GM18861 (cell line): ENCODE measurements at regions not wholly inside any gene's neighbourhood (a gene's known extent, or its start where the extent isn't known, plus 50 kb on each side); places are given as distances from the start of the nearest gene placed in this dataset.

ENCODE experiments used
- ATAC-seq: cut with Tn5 transposase; IDR thresholded peaks from one replicate; pipeline ENCODE4 v1.9.1; 2021; ENCODE audit not compliant: unreplicated experiment

- ATAC-seq = no peak
Measured at GRCh38 chr10:75347186-75347585, 54.4 kb downstream of the ZNF503 start.

DNA sequence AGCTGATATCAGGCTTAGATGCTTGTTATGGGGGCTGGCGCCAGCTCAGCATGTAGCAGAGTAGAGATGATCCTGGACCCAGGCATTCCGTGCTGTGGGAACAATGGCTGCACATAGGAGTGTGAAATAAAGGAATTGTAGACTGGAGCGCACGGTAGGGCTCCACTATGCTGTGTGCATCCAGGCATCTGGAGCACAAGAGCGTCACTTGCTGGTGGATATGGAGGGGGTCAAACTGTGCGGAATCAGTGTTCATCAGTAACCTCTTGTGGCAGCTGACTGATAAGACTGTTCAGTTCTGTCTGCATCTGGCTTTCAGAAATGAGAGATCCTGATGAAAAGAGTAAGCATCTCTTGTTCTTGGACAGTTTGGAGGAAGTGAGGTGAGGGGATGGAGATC is 55.8 kb downstream of the ZNF503 start:
- no peak for ATAC-seq

GRCh38 chr10:75344170-75344569 is 57.4 kb downstream of the ZNF503 start:
- no peak for ATAC-seq

DNA sequence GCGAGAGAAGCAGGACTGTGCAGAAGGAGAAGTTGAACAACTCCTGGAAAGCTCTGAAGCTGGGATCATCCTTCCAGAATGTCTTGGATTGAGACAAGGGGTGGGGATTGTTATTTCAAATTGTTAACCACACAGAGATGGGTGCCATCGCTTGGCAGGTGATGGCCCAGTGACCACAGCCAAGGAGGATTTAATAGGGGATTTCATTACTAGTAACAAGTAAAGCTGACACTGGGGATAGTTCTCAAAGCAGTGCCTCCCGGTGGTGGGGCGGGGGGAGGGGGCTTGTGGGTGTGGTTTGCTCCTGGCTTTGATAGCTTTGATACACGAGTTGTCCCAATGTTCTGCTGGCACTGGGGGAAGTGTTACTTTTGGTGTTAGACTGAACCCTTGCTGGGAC is 59.2 kb downstream of the ZNF503 start:
- no peak for ATAC-seq

- peak; percentile 88 for ATAC-seq
Measured at GRCh38 chr10:75335983-75336382, 65.6 kb downstream of the ZNF503 start.

DNA sequence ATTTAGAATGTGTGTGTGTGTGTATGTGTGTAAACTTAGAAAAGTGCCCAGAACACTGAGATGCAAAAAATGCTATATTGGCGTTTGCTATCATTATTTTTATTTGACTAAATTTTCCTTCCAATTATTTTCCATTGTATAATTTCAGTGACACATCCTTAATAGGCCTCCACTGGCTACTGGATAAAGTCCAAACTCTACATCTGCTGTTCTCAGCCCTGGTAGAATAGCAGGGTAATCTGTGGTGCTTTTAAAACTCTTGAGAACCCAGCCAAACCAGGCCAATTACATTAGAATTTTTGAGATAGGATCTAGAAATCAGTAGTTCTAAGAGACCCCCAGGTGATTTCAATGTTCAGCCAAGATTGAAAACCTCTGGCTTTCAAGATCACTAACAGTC is 66.4 kb downstream of the ZNF503 start:
- no peak for ATAC-seq

- ATAC-seq = no peak
Measured at GRCh38 chr10:75334720-75335119, 66.8 kb downstream of the ZNF503 start.

DNA sequence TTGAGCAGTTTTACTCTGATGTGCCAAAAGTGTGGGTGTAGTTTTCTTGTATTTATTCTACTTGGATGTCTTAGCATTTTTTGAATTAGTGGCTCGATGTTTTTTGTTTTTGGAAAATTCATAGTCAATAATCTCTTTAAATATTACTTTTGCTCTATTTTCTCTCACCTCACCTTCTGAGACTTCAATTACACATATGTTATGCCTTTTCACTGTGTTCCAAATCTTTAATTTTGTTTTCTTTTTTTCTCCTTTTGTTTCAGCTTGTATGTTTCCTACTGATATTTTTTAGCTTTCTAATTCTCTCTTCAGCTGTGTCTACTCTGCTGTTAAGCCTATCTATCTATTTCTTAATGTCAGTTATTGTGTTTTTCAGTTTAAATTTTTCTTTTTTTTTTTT is 69.5 kb downstream of the ZNF503 start:
- ATAC-seq = no peak

DNA sequence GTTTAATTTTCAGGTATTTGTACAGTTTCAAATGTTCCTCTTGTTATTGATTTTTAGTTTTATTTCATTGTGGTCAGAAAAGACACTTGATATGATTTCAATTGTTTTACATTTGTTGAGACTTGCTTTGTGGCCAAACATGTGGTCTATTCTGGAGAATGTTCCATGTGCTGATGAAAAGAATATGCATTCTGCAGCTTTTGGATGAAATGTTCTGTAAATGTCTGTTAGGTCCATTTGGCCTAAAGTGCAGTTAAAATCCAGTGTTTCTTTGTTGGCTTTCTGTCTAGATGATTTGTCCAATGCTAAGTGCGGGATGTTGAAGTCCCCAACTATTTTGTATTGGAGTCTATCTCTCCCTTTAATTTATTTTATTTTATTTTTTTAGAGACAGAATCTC is 70.5 kb downstream of the ZNF503 start:
- no peak for ATAC-seq

DNA sequence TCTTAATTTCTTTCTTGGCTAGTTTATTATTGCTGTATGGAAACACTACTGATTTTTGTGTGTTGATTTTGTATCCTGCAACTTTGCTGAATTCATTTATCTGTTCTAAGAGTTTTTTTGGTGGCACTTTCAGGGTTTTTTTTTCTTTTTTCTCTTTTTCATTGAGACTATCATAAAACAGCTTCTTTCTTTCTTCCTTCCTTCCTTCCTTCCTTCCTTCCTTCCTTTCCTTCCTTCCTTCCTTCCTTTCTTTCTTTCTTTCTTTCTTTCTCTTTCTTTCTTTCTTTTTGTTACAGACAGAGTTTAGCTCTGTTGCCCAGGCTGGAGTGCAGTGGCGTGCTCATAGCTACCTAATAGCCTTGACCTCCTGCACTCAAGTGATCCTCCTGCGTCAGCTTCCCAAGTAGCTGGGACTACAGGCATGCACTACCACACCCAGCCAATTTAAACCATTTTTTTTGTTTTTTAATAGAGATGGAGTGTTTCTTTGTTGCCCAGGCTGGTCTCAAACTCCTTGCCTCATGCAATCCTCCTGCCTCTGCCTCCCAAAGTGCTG is 72.3 kb downstream of the ZNF503 start:
- no peak for ATAC-seq

GRCh38 chr10:75326306-75326705 is 75.3 kb downstream of the ZNF503 start:
- no peak for ATAC-seq

GRCh38 chr10:75319274-75319673 is 82.3 kb downstream of the ZNF503 start:
- ATAC-seq = no peak

DNA sequence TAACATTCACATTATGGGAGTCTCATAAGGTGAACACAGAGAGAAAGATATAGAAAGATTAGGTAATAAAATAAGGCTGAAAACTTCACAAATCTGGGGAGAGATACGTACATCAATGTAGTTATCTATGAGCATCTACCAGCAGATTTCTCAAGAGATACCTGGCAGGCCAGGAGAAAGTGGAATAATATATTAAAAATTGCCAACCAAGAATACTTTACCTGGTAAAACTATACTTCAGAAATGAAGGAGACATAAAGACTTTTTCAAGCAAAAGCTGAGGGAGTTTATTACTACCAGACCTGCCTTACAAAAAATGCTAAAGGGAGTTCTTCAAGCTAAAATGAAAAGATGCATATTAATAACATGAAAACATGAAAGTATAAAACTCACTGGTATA is 78.8 kb upstream of the COMTD1 start:
- ATAC-seq = no peak

DNA sequence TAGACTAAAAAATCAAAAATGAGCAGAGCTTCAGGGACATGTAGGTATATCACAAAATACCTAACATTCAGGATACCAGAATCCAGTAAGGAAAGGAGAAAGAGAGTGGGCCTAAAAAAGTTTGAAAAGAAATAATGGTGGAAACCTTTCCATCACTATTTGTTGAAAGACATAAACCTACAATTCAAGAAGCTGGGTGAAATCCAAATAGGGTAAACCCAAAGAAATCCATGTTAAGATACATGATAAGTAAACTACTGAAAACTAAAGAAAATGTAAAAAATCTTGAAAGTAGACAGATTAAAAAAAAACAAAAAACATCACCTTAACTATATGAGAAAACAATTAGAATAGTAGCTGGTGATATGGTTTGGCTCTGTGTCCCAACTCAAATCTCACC is 76.7 kb upstream of the COMTD1 start:
- ATAC-seq = no peak

- ATAC-seq = no peak
Measured at GRCh38 chr10:75305675-75306074, 69.9 kb upstream of the COMTD1 start.

- ATAC-seq = no peak
Measured at GRCh38 chr10:75304741-75305390, 69.1 kb upstream of the COMTD1 start.

DNA sequence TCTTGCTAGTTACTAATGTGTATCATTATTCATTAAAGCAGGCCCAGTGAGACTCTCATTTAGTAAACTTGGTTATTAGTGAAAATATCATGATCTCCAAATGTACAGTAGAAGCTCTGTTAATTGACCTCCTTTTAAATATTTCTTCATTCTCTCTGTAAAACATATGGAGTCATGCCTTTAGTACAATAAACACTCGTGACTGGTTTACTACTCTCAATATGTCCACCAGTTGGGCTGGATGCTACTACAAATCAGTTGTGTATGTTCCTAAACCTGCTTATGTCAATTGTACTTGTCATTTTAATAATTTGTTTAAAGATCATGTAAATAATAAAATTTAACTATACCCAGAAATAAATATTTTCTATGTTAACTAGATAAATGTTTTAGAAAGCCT is 68.6 kb upstream of the COMTD1 start:
- ATAC-seq = no peak

- ATAC-seq = no peak
Measured at GRCh38 chr10:75303045-75303777, 67.5 kb upstream of the COMTD1 start.

- no peak for ATAC-seq
Measured at GRCh38 chr10:75302029-75302428, 66.3 kb upstream of the COMTD1 start.

- no peak for ATAC-seq
Measured at GRCh38 chr10:75297021-75297599, 61.4 kb upstream of the COMTD1 start.

- no peak for ATAC-seq
Measured at GRCh38 chr10:75295868-75296441, 60.2 kb upstream of the COMTD1 start.
